ENCODE measurements at regions not wholly inside any gene's neighbourhood (a gene's known extent, or its start where the extent isn't known, plus 50 kb on each side); places are given as distances from the start of the nearest gene placed in this dataset.

DNA sequence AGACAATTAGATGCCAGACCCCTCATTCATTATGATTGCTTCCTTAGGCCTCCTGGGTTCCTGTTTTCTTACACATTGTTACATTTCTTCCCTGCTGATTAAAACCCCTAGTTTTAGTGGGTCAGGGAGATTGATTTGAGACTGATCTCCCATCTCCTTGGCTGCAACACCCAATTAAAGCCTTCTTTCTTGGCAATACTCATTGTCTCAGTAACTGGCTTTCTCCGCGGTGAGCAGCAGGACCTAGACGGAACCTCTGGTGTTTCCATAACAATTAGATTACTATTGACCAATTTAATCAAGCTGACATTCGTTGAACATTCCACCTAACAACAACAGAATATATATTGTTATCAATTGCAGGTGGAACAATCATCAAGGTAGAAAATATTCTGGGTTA, 1676.4 kb upstream of the SLC39A10 start:
- ATAC-seq (ENCODE audit: low FRiP score) (no peak), DNase-seq (ENCODE audit: low spot score) (no peak)
- TF ChIP-seq, protein P1, sequence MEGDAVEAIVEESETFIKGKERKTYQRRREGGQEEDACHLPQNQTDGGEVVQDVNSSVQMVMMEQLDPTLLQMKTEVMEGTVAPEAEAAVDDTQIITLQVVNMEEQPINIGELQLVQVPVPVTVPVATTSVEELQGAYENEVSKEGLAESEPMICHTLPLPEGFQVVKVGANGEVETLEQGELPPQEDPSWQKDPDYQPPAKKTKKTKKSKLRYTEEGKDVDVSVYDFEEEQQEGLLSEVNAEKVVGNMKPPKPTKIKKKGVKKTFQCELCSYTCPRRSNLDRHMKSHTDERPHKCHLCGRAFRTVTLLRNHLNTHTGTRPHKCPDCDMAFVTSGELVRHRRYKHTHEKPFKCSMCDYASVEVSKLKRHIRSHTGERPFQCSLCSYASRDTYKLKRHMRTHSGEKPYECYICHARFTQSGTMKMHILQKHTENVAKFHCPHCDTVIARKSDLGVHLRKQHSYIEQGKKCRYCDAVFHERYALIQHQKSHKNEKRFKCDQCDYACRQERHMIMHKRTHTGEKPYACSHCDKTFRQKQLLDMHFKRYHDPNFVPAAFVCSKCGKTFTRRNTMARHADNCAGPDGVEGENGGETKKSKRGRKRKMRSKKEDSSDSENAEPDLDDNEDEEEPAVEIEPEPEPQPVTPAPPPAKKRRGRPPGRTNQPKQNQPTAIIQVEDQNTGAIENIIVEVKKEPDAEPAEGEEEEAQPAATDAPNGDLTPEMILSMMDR (IDR thresholded peaks at IDR 0.05): no peak

DNA sequence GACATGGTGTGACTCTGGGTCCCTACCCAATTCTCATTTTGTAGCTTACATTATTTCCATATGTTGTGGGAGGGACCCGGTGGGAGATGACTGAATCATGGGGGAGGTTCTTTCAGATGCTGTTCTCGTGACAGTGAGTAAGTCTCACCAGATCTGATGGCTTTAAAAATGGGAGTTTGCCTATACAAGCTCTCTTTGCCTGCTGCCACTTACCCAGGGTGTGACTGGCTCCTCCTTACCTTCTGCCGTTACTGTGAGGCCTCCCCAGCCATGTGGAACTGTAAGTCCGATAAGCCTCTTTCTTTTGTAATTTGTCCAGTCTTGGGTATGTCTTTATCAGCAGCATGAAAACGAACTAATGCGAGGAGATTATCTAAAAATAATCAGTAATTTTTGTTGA, 1683.2 kb upstream of the SLC39A10 start:
- no peak for ATAC-seq (ENCODE audit: low FRiP score)
- DNase-seq (ENCODE audit: low spot score): no peak
- TF ChIP-seq, protein P1 (IDR thresholded peaks at IDR 0.05): no peak

DNA sequence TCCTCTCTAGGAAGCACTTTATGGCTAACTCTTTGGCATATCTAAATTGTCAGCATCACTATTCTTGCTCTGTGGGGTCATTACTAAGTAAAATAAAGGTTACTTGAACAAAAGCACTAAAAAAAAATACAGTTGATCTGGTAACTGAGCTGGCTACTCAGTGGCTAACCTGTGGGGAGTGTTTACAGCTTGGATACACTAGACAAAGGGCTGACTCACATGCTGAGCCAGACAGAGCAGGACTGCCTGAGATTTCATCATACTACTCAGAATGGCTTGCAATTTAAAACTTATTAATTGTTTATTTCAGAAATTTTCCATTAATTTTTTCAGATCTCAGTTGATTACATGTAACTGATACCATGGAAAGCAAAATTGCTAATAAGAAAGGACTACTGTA, 1690.4 kb upstream of the SLC39A10 start:
- DNase-seq (ENCODE audit: low spot score) (no peak), ATAC-seq (ENCODE audit: low FRiP score) (no peak)
- TF ChIP-seq, protein P1 (IDR thresholded peaks at IDR 0.05): no peak

DNA sequence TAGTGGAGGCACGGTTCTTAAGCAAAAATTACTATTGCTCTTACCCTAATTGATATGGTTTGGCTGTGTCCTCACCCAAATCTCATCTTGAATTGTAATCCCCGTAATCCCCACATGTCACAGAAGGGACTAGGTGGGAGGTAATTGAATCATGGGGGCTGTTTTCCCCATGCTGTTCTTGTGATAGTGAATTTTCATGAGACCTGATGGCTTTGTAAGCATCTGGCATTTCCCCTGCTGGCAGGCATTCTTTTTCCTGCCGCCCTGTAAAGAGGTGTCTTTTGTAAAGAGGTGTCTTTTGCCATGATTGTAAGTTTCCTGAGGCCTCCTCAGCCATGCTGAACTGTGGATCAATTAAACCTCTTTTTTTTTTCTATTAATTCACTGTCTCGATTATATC, 1691.8 kb upstream of the SLC39A10 start:
- TF ChIP-seq, protein P1 (IDR thresholded peaks at IDR 0.05): no peak
- no peak for DNase-seq (ENCODE audit: low spot score)
- no peak for ATAC-seq (ENCODE audit: low FRiP score)

DNA sequence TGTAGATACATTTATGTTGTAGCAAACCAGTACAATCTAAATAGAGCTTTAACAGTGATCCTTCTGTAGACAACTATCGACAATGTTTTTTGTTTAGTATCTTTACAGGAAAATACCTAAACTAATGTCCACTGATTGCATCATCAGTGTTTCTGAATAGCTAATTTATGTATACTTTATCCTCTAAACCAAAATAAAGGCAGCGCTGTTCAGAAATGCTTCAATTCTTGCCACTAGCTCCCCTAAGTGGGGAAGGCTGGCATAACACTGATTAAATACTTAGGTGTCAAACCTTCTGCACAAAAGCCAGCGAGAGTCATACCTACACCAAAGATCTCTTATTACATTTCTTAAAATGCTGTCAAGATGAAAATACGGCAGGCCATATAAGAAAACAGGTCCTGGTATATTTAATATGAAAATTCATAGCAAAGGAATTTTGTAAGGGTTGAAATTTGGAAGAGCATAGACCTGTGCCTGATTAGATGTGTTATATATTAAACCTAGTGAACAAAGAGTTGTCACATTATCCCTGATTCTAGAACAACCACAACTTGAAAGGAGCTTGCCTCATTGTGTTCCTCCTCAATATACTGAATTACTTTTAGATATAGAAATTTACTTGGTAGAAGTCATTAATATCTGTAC, 1693.4 kb upstream of the SLC39A10 start:
- DNase-seq (ENCODE audit: low spot score) (no peak), ATAC-seq (ENCODE audit: low FRiP score) (no peak)
- TF ChIP-seq, protein P1 (IDR thresholded peaks at IDR 0.05): no peak

DNA sequence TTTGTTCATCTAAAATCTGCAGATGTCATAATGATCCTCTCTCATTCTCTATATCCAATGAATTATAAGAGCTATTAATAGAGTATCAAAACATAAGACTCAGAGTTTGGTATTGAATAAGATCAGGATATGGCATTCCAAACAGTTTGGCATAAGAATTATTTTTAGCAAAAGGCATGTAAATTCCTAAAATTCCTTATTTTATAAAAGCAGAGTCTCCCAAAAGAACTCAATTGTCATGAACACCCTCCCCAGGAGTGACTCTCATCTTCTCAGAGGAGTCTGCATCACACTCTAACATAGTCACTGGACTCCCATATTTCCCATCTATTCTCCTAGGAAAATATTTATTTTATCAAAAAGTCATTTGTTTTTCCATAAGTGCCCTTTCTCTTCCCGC, 1710.2 kb upstream of the SLC39A10 start:
- TF ChIP-seq, protein P1 (IDR thresholded peaks at IDR 0.05): no peak
- DNase-seq (ENCODE audit: low spot score) (no peak), ATAC-seq (ENCODE audit: low FRiP score) (no peak)

DNA sequence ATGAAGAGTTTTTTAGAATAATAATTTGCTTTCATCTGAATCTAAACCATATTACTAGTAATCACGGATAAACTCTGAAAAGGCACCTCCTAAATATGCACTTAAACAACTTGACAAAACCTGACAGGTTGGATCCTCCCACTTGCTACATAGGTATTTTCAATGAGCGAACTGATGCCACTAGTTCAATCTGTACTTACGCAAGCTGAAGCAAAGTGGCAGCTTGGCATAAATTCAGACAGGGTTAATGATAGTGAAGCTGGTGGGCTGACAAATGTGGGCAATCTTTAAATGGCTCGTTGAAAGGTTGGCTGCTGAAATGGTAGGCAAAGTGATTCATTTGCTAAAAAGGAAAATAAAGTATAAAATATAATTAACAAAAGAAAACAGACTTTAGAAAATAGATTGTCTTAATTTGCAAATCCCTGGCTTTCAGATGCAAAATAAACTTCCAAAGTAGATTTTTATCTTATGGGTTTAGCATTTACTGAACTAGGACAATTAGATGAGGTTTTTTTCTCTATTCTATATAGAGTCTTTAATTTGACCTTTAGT, 1713.5 kb upstream of the SLC39A10 start:
- DNase-seq (ENCODE audit: low spot score) (no peak), ATAC-seq (ENCODE audit: low FRiP score) (no peak)
- TF ChIP-seq, protein P1 (IDR thresholded peaks at IDR 0.05): no peak

Data from omental fat pad (tissue), 3 donors.